ENCODE measurements at regions not wholly inside any gene's neighbourhood (a gene's known extent, or its start where the extent isn't known, plus 50 kb on each side); places are given as distances from the start of the nearest gene placed in this dataset.

DNA sequence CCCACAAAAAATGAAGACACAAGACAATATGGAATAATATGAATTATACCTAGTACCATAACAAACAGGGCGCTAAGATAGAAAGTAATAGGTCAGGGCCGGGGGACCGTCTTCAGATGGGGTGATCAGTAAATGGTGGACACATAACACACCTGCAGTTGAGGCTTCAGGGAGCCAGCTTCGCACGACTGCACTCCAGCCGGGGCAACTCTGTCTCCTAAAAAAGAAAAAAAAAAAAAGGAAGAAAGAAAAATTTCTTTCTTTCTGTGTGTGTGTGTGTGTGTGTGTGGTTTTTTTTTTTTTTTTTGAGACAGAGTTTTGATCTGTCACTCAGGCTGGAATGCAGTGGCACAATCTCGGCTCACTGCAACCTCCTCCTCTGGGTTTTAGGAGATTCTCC is 75.0 kb upstream of the HSPA9 start:
- TF ChIP-seq CTCF (IDR thresholded peaks at IDR 0.05; ENCODE audit: low read depth, low read length, poor library complexity, severe bottlenecking), result no peak
- TF ChIP-seq EZH2phosphoT487 (IDR thresholded peaks at IDR 0.05; ENCODE audit: borderline replicate concordance, low read length), result no peak
